GM23338 (cell line): ENCODE measurements at regions not wholly inside any gene's neighbourhood (a gene's known extent, or its start where the extent isn't known, plus 50 kb on each side); places are given as distances from the start of the nearest gene placed in this dataset.

ENCODE experiments used
- ATAC-seq: fragments of 200-7000 bp; cut with Tn5 transposase; 3 replicates; pipeline ENCODE4 v1.9.1; 2020
- DNase-seq: peaks from one replicate; pipeline ENCODE4 v3.0.0-alpha.2; 2015; ENCODE audit warnings: low spot score
- H2AFZ ChIP-seq: fragments of 200-600 bp; sonication (generic); 2 replicates; pipeline ENCODE4 v1.8.0; 2016; ENCODE audit warnings: antibody characterized with exemption, mild to moderate bottlenecking, moderate library complexity
- H3F3A ChIP-seq: fragments of 200-600 bp; sonication (generic); replicated peaks from 2 replicates; pipeline ENCODE4 v1.8.0; 2017; ENCODE audit warnings: antibody characterized with exemption, mixed run types, low read depth
- H3K27ac ChIP-seq: fragments of 200-600 bp; sonication (generic); 2 replicates; pipeline ENCODE4 v1.6.1; 2016; ENCODE audit warnings: low read depth
- H3K27me3 ChIP-seq: fragments of 200-600 bp; sonication (generic); 2 replicates; pipeline ENCODE4 v1.8.0; 2016; ENCODE audit warnings: mild to moderate bottlenecking, mixed run types, moderate library complexity; ENCODE audit not compliant: insufficient read depth
- H3K36me3 ChIP-seq: fragments of 200-600 bp; sonication (generic); 2 replicates; pipeline ENCODE4 v1.8.0; 2016; ENCODE audit warnings: mild to moderate bottlenecking; ENCODE audit not compliant: insufficient read depth
- H3K4me1 ChIP-seq: fragments of 200-600 bp; sonication (generic); 2 replicates; pipeline ENCODE4 v1.8.0; 2016; ENCODE audit warnings: mild to moderate bottlenecking, moderate library complexity; ENCODE audit not compliant: insufficient read depth
- H3K4me2 ChIP-seq: fragments of 200-600 bp; sonication (generic); 2 replicates; pipeline ENCODE4 v1.7.1; 2017; ENCODE audit warnings: mixed run types
- H3K4me3 ChIP-seq: fragments of 200-600 bp; sonication (generic); 2 replicates; pipeline ENCODE4 v1.6.1; 2016; ENCODE audit warnings: mixed run types
- H3K79me2 ChIP-seq: fragments of 200-600 bp; sonication (generic); replicated peaks from 2 replicates; pipeline ENCODE4 v1.8.0; 2017; ENCODE audit warnings: mild to moderate bottlenecking; ENCODE audit not compliant: insufficient read depth
- H3K9me2 ChIP-seq: fragments of 200-600 bp; sonication (generic); 2 replicates; pipeline ENCODE4 v1.8.0; 2017; ENCODE audit not compliant: insufficient read depth
- H4K20me1 ChIP-seq: fragments of 200-600 bp; sonication (generic); replicated peaks from 2 replicates; pipeline ENCODE4 v1.8.0; 2017; ENCODE audit warnings: mild to moderate bottlenecking; ENCODE audit not compliant: insufficient read depth
- H3K27ac Mint-ChIP-seq: 2 replicates; pipeline ENCODE4 v1.8.0; 2020; ENCODE audit warnings: inconsistent platforms, mild to moderate bottlenecking, moderate library complexity, mixed read lengths
- H3K27me3 Mint-ChIP-seq: 3 replicates; pipeline ENCODE4 v1.8.0; 2022; ENCODE audit warnings: low read depth, mild to moderate bottlenecking, moderate library complexity, mixed read lengths, inconsistent platforms; ENCODE audit not compliant: insufficient read depth, poor library complexity
- H3K36me3 Mint-ChIP-seq: 3 replicates; pipeline ENCODE4 v1.8.0; 2021; ENCODE audit warnings: low read depth, mild to moderate bottlenecking, inconsistent platforms, moderate library complexity, mixed read lengths
- H3K4me1 Mint-ChIP-seq: 3 replicates; pipeline ENCODE4 v1.8.0; 2020; ENCODE audit warnings: mild to moderate bottlenecking, inconsistent platforms, mixed read lengths
- H3K4me3 Mint-ChIP-seq: 3 replicates; pipeline ENCODE4 v1.8.0; 2021; ENCODE audit warnings: moderate library complexity, mild to moderate bottlenecking, inconsistent platforms, mixed read lengths
- H3K9me3 Mint-ChIP-seq: 3 replicates; pipeline ENCODE4 v1.8.0; 2020; ENCODE audit warnings: moderate library complexity, mild to moderate bottlenecking, inconsistent platforms, mixed read lengths
- CTCF ChIP-seq, 2 experiments: fragments of 200-600 bp in 1 of 2; sonication (generic) in 1 of 2; conservative IDR thresholded peaks; 2 replicates each; pipeline versions ENCODE4 v1.5.1 to v1.6.1; 2016 to 2017; ENCODE audit warnings: antibody characterized with exemption in 2 of 2, low read depth in 2 of 2, mild to moderate bottlenecking in 2 of 2, moderate library complexity in 1 of 2
- ETS1 ChIP-seq: IDR thresholded peaks from 2 replicates; pipeline ENCODE4 v1.6.1; 2016; ENCODE audit warnings: antibody characterized with exemption
- EZH2 ChIP-seq: fragments of 200-600 bp; sonication (generic); IDR thresholded peaks from one replicate; pipeline ENCODE4 v1.8.0; 2017; ENCODE audit warnings: antibody characterized with exemption, mild to moderate bottlenecking, low read depth; ENCODE audit not compliant: unreplicated experiment
- EZH2phosphoT487 ChIP-seq: fragments of 200-600 bp; sonication (generic); IDR thresholded peaks from one replicate; pipeline ENCODE4 v1.8.1; 2018; ENCODE audit warnings: antibody characterized with exemption; ENCODE audit not compliant: unreplicated experiment
- JUNB ChIP-seq: IDR thresholded peaks from one replicate; pipeline ENCODE4 v1.6.1; 2016; ENCODE audit warnings: antibody characterized with exemption; ENCODE audit not compliant: unreplicated experiment
- STAT1 ChIP-seq: IDR thresholded peaks from one replicate; pipeline ENCODE4 v1.6.1; 2016; ENCODE audit warnings: antibody characterized with exemption; ENCODE audit not compliant: unreplicated experiment
- ZNF114 ChIP-seq: fragments of 250-450 bp; sonication (Bioruptor Pico); IDR thresholded peaks from 2 replicates; pipeline ENCODE4 v1.5.0; 2020; ENCODE audit warnings: mild to moderate bottlenecking, moderate library complexity
- ZNF331 ChIP-seq: fragments of 250-450 bp; sonication (Bioruptor Pico); IDR thresholded peaks from 2 replicates; pipeline ENCODE4 v1.5.0; 2020; ENCODE audit warnings: low read depth, mild to moderate bottlenecking, moderate library complexity

- H3K4me3 Mint-ChIP-seq = no peak overlapping the region
- H2AFZ ChIP-seq = no peak overlapping the region
- H4K20me1 ChIP-seq = no peaks in the 10 kb centered on the region
- no peaks in the 10 kb centered on the region for H3F3A ChIP-seq
- H3K27me3 Mint-ChIP-seq = peaks cover 6% of the 10 kb centered on the region
- H3K27me3 ChIP-seq = no peaks in the 10 kb centered on the region
- H3K9me2 ChIP-seq = 0 out of 2 replicates have a peak, but pooled peaks cover 6% of the 10 kb centered on the region
- no peaks in the 10 kb centered on the region for H3K79me2 ChIP-seq
- H3K9me3 Mint-ChIP-seq = no peaks in the 10 kb centered on the region
- no peaks in the 10 kb centered on the region for H3K36me3 ChIP-seq
- no peak overlapping the region for H3K4me2 ChIP-seq
- peaks cover 4% of the 10 kb centered on the region for H3K4me1 Mint-ChIP-seq
- no peak for TF ChIP-seq EZH2phosphoT487
- TF ChIP-seq CTCF (conservative IDR thresholded peaks at IDR 0.05; ENCODE audit: low read depth in 2 of 2) = peak; percentile 75 to 77
- H3K27ac Mint-ChIP-seq = 0 out of 2 replicates have a peak overlapping the region, but pooled peaks have one; percentile 18
- no peak overlapping the region for H3K4me3 ChIP-seq
- DNase-seq = peak; percentile 78
- no peak overlapping the region for H3K27ac ChIP-seq
- peak; percentile 98 for ATAC-seq
- no peaks in the 10 kb centered on the region for H3K36me3 Mint-ChIP-seq
- H3K4me1 ChIP-seq = no peaks in the 10 kb centered on the region
These were observed 360.5 kb upstream of the TMPO start for GRCh38 chr12:98154850-98155249.

- no peaks in the 10 kb centered on the region for H3K4me1 ChIP-seq
- Mint-ChIP-seq H3K36me3 (no peaks in the 10 kb centered on the region), H3K9me3 (no peaks in the 10 kb centered on the region), H3K4me3 (no peak overlapping the region), H3K27me3 (peaks cover 4% of the 10 kb centered on the region), H3K4me1 (peaks cover 4% of the 10 kb centered on the region), H3K27ac (no peak overlapping the region)
- 0 out of 2 replicates have a peak, but pooled peaks cover 6% of the 10 kb centered on the region for H3K9me2 ChIP-seq
- DNase-seq (no peak), ATAC-seq (no peak)
- TF ChIP-seq CTCF (conservative IDR thresholded peaks at IDR 0.05; ENCODE audit: low read depth in 2 of 2) (no peak), ETS1 (no peak), EZH2 (no peak), ZNF114 (no peak), ZNF331 (CRISPR knock-in tag) (no peak), STAT1 (no peak), JUNB (no peak)
- no peaks in the 10 kb centered on the region for H3K27me3 ChIP-seq
- H4K20me1 ChIP-seq = no peaks in the 10 kb centered on the region; the same call in 1 of the 2 replicates
- H3K79me2 ChIP-seq = no peaks in the 10 kb centered on the region
- H3K36me3 ChIP-seq = no peaks in the 10 kb centered on the region
- no peak overlapping the region for H3K27ac ChIP-seq
- no peak overlapping the region for H3K4me3 ChIP-seq
- H3K4me2 ChIP-seq = no peak overlapping the region
- no peak overlapping the region for H2AFZ ChIP-seq
- no peaks in the 10 kb centered on the region for H3F3A ChIP-seq
These were observed 358.7 kb upstream of the TMPO start for GRCh38 chr12:98156697-98157096.
